IgD-negative memory B cell (primary cell): ENCODE measurements at regions not wholly inside any gene's neighbourhood (a gene's known extent, or its start where the extent isn't known, plus 50 kb on each side); places are given as distances from the start of the nearest gene placed in this dataset.

Experiments
- H3K27ac Mint-ChIP-seq, 3 donors: one replicate each; pipeline ENCODE4 v1.8.0; 2020 to 2022; ENCODE audit warnings: mild to moderate bottlenecking in 3 of 3, mixed read lengths in 3 of 3, moderate library complexity in 1 of 3
- H3K27me3 Mint-ChIP-seq: one replicate; pipeline ENCODE4 v1.8.0; 2021; ENCODE audit warnings: mixed read lengths
- H3K36me3 Mint-ChIP-seq: one replicate; pipeline ENCODE4 v1.8.0; 2020; ENCODE audit warnings: mild to moderate bottlenecking, mixed read lengths
- H3K4me1 Mint-ChIP-seq, 3 donors: one replicate each; pipeline ENCODE4 v1.8.0; 2020 to 2022; ENCODE audit warnings: mixed read lengths in 3 of 3, mild to moderate bottlenecking in 1 of 3
- H3K4me3 Mint-ChIP-seq, 4 donors: one replicate each; pipeline ENCODE4 v1.8.0; 2020 to 2022; ENCODE audit warnings: mild to moderate bottlenecking in 4 of 4, mixed read lengths in 4 of 4, moderate library complexity in 3 of 4
- H3K9me3 Mint-ChIP-seq, 3 donors: one replicate each; pipeline ENCODE4 v1.8.0; 2020 to 2021; ENCODE audit warnings: mixed read lengths in 3 of 3, mild to moderate bottlenecking in 1 of 3

GRCh38 chr3:159929171-159930141 is 59.2 kb upstream of the IL12A start:
- Mint-ChIP-seq H3K9me3 (peaks cover 0 to 12% (median 10%) of the 10 kb centered on the region in 3 donors), H3K27ac (peak overlapping the region in 1 of 3 donors; percentile 71), H3K36me3 (peaks cover 1% of the 10 kb centered on the region), H3K4me1 (peaks cover 0 to 6% (median 4%) of the 10 kb centered on the region in 3 donors), H3K27me3 (no peaks in the 10 kb centered on the region), H3K4me3 (no peak overlapping the region)

GRCh38 chr3:159934216-159934615 is 54.4 kb upstream of the IL12A start:
- Mint-ChIP-seq H3K36me3 (peaks cover 6% of the 10 kb centered on the region), H3K4me1 (peaks cover 0 to 3% (median 0%) of the 10 kb centered on the region in 3 donors), H3K27ac (peak overlapping the region in 1 of 3 donors; percentile 57), H3K27me3 (no peaks in the 10 kb centered on the region), H3K4me3 (no peak overlapping the region), H3K9me3 (peaks cover 5 to 18% (median 18%) of the 10 kb centered on the region in 3 donors)

- no peak overlapping the region for H3K4me3 Mint-ChIP-seq
- H3K4me1 Mint-ChIP-seq: peaks cover 0 to 3% (median 0%) of the 10 kb centered on the region in 3 donors
- no peak overlapping the region for H3K27ac Mint-ChIP-seq
- peaks cover 5 to 20% (median 18%) of the 10 kb centered on the region in 3 donors for H3K9me3 Mint-ChIP-seq
- peaks cover 6% of the 10 kb centered on the region for H3K36me3 Mint-ChIP-seq
- H3K27me3 Mint-ChIP-seq: no peaks in the 10 kb centered on the region
Measured at GRCh38 chr3:159936541-159936940, 52.1 kb upstream of the IL12A start.

GRCh38 chr3:159937561-159938166 is 51.0 kb upstream of the IL12A start:
- Mint-ChIP-seq H3K4me3 (no peak overlapping the region), H3K4me1 (peaks cover 0 to 3% (median 0%) of the 10 kb centered on the region in 3 donors), H3K27me3 (no peaks in the 10 kb centered on the region), H3K27ac (no peak overlapping the region), H3K36me3 (peaks cover 4% of the 10 kb centered on the region), H3K9me3 (peaks cover 5 to 23% (median 18%) of the 10 kb centered on the region in 3 donors)

DNA sequence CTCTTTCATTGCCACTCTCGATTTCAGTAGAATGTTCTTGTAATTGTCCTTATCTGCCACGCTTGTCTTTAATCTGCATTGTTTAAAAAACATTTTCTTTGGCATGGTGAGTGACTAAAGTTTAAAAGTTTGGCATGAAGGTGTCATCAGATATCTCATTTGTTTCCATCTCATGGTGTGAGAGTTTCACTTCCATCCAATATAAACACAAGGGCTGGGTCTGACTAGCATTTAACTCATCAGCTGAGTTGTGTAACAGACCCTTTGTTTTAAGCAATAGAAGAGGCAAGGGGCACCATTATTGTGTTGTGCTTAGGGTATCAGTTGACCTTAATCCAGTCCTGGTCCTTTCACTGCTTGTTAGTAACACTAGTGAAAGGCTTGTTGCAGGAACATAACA is 49.9 kb upstream of the IL12A start:
- peaks cover 5 to 16% (median 10%) of the 10 kb centered on the region in 3 donors for H3K9me3 Mint-ChIP-seq
- H3K27ac Mint-ChIP-seq: no peak overlapping the region

More for the DNA sequence above, 49.9 kb upstream of the IL12A start:
- Mint-ChIP-seq H3K27me3 (no peaks in the 10 kb centered on the region), H3K4me1 (peaks cover 0 to 3% (median 0%) of the 10 kb centered on the region in 3 donors), H3K36me3 (peaks cover 4% of the 10 kb centered on the region), H3K4me3 (no peak overlapping the region)
